Middle frontal gyrus (tissue), 1 donor: ENCODE measurements at regions not wholly inside any gene's neighbourhood (a gene's known extent, or its start where the extent isn't known, plus 50 kb on each side); places are given as distances from the start of the nearest gene placed in this dataset.
"Not testable (repeated sequence)": the region's sequence is repeated elsewhere in the genome, so short reads cannot be mapped to it uniquely, and the experiment has no call there.

Experiments
- DNase-seq: peaks from one replicate; pipeline ENCODE4 v3.0.0-alpha.2; 2015; ENCODE audit warnings: low spot score; ENCODE audit errors: extremely low spot score

DNA sequence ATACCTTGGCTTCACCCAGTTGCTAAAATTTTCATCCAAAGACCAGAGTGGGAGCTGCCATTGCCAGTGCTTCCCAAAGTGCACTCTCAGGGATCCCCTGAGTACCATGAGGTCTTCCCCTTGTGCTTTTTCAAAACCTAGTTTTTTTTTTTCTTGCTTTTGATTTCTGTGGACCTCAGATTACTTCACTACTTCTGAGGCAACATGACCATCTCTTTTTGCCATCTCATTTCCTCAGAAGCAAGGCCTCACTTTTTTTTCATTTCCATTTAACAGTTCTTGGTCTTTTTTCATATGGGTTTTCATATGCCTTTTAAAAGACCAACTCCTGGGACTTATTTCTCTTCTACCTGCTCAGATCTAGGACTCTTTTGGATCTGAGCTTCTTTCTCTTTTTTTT lies 64.1 kb upstream of the MMS22L start:
- DNase-seq: no peak

DNA sequence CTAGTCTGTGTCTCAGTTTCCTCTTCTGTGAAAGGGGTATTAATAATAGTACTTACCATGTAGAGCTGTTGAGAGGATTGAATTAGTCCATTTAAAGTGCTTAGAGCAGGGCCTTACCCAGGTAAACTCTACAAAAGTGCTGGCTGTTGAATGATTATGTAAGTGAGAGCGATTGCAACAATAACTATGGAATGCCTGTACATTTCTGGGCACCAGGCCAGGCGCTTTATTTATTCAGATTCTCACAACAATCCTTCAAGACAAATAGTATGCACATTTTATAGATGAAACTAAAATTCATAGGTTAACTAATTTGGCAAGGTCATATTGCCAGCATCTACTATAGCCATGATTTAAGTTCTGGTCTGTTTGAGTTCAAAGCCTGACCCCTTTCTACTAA lies 78.3 kb upstream of the MMS22L start:
- DNase-seq: no peak

DNA sequence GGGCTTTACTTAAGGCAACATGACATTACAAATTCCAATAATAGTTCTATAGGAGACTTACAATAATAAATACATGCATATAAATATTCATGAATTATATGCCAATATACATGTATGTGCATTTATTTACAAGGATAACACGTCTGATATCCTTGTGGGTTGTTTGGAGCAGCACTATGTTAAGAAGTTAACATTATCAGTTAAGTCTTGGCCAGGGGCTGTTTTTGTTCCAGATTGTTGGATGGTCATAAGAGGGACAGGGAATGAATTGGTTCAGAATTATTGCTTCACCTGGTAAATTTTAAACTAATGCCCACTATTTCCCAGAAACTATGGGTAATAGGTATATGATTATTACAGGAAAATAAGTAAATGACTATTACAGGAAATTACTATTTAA lies 81.3 kb upstream of the MMS22L start:
- DNase-seq: no peak

DNA sequence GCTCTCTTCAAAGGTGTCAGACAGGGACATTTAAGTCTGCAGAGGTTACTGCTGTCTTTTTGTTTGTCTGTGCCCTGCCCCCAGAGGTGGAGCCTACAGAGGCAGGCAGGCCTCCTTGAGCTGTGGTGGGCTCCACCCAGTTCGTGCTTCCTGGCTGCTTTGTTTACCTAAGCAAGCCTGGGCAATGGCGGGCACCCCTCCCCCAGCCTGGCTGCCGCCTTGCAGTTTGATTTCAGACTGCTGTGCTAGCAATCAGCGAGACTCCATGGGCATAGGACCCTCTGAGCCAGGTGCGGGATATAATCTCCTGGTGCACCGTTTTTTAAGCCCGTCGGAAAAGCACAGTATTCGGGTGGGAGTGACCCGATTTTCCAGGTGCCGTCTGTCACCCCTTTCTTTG lies 99.1 kb upstream of the MMS22L start:
- DNase-seq: not testable (repeated sequence)

DNA sequence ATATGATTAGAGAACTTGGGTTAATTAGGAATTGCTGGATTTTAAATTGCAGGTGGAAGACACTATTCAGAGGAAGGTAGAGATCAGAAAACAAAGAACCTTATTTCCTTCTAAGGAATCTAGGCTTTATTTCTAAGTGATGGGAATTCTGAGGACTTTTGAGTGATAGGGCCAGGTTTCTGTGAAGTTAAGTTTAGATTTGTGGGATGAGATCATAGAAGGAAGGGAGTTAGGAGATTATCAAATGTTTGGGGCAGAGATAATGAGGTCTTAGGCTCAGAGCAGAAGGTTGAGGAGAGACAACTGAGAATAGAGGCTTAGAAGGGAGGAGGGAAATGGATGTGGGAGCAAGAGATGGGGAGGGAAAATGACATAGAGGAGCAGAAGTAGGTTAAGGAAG lies 109.7 kb upstream of the MMS22L start:
- DNase-seq: no peak

DNA sequence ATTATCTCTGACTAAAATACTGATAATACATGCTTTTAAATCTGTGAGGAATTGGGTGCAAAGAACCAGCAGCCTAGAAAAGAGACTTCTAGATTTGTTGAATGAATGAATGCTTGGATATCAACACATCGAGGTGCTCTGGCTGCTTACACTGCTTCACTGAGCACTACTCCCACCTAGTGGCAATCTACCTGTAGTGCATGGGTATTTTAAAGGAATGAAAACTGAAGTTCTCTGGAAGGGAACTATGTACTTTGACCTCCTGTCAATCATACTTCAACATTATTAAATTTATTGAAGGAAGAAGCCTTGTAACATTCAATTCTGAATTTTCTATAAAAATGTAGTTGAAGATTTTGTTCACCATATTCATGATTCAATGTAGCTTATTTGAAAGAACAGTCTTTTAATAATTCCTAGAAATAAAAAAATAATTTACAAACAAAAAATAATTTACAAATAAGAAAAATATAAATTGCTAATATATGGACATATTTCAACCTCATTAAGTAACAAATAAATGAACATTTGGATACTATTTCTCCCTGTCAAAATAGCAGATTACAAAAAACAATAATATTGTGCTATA lies 111.2 kb upstream of the MMS22L start:
- peak; percentile 50 for DNase-seq

DNA sequence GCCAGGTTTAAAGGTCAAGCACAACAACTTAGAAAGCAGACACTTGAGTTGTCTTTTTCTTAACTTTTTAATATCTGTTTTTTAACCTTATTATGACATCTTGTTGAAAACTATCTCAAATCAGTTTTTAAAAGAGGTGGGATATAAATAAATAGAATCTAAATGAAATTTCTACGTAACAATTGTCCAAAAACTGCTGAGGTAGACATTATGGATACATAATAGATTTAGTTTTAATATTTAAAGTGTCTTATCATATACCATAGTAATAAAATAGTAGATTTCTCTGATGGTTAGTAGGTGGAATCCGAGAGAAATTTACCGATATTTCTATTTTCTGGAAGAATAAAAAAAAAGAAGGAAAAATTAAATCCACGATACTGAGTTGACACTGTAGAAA lies 113.9 kb upstream of the MMS22L start:
- DNase-seq: no peak

DNA sequence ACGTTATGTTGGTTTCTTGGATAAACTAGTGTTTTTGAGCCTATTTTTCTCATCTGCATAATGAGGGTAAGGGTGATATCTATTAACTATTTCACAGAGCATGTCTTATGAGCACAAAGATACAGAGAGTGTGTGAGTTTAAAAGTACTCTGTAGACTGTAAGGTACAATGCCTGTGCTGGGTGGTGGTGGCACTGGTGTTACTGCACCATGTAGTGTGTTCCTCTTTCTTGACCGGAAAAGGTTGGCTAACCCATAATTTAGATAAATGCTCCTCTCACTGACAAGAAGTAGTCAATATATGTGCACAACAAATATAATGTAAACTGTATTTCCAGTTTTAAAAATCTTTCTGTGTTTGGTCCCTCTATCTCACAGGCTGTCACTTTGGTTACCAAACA lies 116.2 kb upstream of the MMS22L start:
- no peak for DNase-seq

DNA sequence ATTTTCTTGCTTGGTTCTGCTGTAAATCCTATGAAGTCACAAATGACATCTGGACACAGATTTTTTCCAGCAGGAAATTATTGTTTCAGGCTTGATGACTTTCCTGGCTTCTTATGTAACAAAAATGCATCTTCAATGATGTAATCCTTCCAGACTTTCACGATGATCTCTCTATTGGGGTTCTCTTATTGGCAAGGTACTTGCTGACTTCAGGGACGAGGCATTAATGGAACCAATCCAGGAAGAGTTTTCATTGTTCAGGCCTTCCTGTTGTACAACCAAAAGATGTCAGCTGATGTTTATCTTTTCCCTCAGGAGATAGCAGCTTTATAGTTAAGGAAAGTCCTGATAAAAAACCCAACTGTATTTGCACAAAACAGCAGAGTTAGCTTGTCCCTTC lies 118.5 kb upstream of the MMS22L start:
- no peak for DNase-seq

DNA sequence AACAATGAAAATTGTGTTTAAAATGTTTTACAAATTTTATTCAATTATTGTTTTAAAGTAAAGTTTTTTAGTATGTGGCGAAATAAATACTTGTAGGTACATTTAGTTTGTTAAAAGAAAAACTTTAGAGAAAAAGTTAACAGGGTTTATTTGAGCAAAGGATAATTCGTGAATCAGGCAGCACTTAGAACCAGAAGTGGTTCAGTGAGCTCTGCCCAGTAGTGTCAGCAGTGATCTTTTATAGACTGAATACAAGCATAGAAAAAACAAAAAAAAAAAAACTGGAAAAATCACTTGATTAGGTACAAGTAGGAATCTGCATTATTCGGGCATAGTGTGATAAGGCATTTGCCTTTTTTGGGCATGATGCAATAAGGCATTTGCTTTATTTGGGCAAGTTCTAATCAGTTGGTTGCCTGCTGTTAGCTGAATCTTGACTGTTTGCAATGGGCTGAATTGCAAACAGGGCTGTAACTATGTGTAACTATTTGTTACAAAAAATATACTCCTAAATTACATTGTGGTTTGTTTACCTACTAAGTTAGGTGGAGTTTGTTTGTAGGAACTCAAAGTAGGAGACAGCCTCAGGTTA lies 122.9 kb upstream of the MMS22L start:
- no peak for DNase-seq

DNA sequence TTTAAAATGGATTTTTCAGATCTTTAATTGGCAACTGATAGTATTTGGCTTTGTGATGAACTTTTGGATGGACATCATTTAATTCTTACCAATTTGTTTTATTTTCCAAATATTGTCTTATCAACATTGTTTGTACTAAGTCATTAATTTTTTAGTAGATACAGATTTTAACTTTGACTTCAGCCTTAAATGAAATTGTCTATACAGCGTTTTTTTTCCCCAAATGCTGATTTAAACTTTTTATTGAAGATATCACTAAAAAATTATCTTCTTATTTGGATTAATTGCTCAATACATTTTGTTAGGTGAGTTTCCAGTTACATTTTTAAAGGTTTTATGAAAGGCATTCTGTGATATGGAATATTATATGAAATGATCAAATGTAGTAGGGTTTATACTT lies 123.6 kb upstream of the MMS22L start:
- DNase-seq: no peak

DNA sequence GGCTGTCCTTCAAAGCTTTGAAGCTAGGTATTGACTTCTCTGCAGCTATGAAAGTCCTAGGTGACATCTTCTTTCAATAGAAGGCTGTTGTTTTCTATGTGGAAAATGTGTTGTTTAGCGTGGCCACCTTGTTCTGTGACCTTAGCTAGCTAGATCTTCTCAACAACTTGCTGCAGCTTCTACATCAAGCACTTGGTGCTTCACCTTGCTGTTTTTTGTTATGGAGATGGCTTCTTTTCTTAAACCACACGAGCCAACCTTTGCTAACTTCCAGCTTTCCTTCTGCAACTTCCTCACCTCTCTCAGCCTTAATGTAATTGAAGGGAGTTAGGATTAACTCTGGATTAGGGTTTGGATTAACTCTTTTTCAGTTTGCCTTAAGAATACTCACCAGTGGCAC lies 128.6 kb upstream of the MMS22L start:
- no peak for DNase-seq

DNA sequence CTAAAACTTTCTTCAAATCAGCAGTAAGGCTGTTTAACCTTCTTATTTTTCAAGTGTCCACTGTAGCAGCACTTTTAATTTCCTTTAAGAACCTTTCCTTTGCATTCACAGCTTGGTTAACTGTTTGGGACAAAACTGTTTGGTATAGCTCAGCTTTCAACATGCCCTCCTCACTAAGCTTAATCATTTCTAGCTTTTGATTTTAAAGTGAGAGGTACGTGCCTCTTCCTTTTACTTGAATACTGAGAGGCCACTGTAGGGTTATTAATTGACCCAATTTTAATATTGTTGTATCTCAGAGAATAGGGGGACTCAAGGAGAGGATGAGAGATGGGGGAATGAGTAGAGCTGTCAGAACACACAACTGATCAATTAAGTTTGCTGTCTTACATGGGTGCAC lies 129.5 kb upstream of the MMS22L start:
- DNase-seq: no peak

DNA sequence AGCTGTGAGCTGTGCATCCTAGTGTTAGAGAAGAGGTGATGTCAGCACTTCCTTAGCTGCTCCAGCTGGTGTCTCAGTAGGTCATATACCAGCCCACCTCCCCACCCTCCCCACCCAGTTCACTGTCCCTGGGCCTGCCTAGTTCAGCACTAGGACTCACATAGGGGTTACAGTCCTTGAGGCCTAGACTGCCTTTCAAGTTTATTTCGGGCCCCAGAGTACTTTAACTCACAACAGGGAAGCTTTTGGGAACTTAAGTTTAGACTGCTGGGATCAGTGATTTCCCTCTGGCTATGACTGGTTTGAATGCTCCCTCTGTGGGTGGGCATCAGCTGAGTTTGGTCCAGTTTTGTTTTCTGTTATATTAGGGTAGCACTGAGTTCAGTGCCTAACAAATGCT lies 139.2 kb upstream of the MMS22L start:
- DNase-seq: no peak

DNA sequence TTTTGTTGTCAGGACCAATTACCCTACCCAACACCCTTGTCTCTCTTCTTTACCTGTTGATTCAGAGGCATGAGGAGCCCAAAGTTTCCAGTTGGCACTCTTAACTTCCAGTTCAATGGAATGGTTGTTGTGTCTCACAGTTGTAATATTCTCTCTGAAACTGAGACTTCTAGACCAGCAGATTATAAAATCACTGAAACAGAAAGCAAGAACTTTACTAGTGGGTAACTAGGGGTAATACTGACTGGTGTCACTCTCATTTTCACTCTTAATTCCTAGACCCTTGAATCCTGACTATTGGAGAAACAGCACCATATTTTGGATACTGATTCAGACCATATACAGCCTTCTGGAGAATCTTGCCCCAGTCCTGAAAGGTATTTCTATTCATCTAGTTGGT lies 140.2 kb upstream of the MMS22L start:
- DNase-seq: no peak

DNA sequence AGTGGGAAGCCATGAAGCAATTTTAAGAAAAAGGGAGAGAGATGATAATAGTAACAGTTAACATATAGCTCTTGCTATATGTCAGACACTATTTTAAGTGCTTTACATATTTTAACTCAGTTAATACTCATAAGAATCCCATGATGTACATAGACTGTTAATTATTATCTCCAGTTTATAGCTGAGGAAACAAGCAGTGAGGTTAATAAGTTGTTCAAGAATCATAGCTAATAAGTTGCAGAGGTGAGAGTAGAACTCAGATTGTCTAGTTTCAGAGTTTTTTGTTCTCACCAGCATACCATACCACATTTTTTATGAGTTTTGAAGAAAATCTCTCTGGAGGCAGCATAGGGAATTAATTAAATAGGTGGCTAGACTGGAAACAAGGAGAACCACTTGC lies 144.6 kb upstream of the MMS22L start:
- DNase-seq: no peak

DNA sequence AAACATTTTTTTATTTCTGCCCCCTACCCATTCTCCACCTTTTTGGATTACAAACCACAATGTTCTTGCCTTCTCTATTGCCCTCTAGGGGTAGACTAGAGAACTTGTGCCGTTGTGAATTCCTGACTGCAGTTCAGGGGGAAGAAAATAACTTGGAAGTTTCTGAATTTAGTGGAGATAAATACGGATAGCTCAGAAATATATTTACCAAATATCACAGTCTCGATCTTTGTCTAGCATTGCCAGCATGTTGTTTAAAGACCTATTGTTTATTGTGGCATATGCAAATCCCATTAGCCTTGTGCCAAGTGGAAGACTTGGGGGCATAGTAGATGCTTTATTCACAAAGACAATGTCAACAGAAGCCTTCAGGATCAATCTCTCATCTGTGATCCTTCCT lies 154.1 kb upstream of the MMS22L start:
- DNase-seq: no peak

DNA sequence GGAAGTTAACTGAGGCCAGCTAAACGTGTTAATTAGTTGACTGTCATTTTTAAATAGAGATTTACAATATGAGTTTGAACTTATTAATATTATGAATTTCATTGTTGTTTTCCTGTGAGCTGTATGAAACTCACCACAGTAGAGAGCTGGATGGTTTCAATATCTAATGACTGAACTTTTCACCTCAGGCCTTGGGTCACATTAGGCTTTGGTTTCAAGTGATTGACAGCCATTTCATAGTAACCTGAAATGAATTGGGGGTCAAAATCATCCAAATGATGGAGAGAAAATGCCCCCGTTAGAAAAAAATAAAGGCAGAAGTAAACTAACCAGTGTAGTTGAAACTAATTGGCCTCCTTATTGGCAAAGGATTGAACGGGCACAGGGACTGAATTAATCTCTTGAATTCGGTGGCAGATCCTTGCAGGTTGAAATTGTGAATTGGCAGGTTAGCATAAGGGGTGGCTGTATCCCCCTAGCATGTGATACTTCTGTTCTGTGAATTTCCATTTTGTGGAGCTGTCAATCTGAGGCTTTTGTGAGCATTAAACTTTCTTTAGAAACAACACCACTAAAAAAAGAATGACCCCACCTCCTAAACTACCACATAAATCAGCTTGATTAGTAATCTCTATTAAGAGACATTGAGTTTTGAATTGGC lies 155.1 kb upstream of the MMS22L start:
- DNase-seq: no peak

DNA sequence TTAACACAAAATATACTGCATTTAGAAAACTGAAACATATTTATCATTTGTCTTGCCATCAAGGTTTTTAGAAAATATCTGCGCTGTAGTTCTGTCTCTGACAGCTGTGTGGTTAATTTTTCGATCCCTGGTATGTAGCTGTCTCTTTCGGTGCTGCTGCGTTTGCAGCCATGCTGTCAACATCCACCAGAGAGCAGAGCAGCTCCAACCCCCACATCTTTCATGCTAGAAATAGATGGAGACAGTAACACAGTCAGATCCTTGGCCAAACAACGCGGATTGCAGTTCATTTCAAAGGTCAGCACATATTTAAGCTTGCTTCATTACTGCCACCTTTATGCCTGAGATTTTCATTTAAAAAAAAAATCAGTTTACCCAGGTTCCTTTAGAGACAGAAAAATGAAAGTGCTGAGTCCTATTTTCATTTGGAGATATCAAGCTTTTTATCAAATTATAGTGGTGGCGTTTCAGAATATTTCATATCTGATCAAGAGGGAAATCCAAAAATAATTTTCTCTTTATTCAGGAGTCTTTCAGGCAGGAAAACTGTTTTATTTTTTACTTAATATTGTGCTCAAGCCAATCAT lies 157.7 kb upstream of the MMS22L start:
- peak; percentile 73 for DNase-seq

DNA sequence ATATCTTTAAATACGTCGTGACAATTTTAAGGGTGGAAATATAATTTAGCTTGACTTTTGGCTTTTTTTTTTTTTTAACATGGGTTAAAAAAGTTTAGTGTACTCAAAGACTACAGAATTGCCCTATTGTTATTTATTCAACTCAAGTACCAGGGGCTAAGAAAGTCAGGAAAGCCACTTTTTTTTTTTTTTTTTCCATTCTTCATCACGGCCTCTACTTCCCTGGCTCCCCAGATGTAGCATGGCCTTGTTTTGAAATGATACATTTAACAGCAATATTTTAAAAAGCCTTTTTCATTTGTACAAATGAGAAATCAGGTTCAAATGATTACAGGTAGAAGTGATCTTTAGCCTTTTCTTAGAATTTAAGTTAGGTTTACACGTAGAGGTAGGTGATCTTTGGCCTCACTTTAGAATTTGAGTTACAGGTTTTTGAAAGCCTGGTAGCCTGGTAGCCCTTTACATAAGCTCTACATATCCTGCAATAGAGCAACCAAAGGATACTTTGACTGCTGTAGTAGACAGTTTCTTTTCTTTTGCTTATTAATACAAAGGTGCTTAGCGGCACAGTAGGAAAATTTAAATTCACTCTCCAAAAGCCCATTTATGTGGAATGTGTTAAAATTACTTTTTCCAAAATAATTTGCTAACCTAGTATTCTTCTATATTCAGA lies 160.5 kb upstream of the MMS22L start:
- no peak for DNase-seq

DNA sequence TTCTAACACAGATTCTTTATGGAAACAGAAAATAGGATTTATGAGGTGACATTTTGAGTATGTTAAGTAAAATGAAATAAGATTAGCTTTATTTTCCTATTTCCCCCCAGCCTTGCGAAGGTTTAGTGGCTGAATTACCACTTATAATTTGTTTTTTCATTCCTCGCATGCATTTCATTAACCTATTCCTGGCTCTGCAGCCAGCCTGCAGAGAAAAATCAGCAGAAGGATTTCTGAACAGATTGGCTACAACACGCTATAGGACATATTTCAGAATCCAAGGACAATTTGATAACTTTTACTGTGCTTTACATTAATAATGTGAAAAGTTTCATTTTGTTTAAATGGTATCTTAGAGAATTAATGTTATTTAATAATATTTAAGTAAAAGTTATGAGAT lies 162.4 kb upstream of the MMS22L start:
- no peak for DNase-seq

DNA sequence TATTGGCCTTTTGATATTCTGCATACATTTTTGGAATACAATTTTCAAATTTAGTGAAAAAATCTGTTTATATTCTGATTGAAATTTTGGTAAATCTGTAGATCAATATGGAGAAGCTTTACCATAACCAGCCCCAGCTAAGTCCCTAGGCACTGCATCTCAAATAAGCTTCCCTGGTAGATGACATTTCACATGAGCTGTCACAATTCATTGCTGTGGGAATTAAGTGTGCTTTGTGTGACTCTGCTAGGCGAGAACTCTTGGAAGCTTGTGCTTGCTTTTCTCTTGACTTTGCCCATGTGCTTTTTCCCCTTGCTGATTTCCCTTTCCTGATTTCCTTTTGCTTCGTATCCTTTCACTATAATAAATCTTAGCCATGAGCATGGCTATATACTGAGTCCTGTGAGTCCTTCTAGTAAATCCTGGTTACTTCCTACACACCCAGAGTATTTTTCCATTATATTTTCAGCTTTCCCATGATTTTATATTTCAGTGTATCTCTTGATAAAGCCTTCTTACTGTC lies 166.5 kb upstream of the MMS22L start:
- no peak for DNase-seq
